ENCODE measurements at regions not wholly inside any gene's neighbourhood (a gene's known extent, or its start where the extent isn't known, plus 50 kb on each side); places are given as distances from the start of the nearest gene placed in this dataset.

GRCh38 chr11:82601711-82602110 is 132.0 kb downstream of the FAM181B start:
- in situ Hi-C loops (cut with HindIII; ENCODE audit: low sequenced_read_pairs): no loop called here
- DNase-seq (ENCODE audit: low read depth, low spot score): no peak

GRCh38 chr11:82599836-82600235 is 133.8 kb downstream of the FAM181B start:
- H3K4me3 ChIP-seq (ENCODE audit: low read depth, low read length): no peak overlapping the region
- in situ Hi-C loops (cut with HindIII; ENCODE audit: low sequenced_read_pairs): no loop called here
- no peak for TF ChIP-seq CTCF (IDR thresholded peaks at IDR 0.05; ENCODE audit: low read depth, low read length)
- no peak for DNase-seq (ENCODE audit: low read depth, low spot score)

More at GRCh38 chr11:82601711-82602110, 132.0 kb downstream of the FAM181B start:
- H3K4me3 ChIP-seq (ENCODE audit: low read depth, low read length): no peak overlapping the region
- TF ChIP-seq CTCF (IDR thresholded peaks at IDR 0.05; ENCODE audit: low read depth, low read length): no peak

GRCh38 chr11:82586581-82586980 is 147.1 kb downstream of the FAM181B start:
- TF ChIP-seq CTCF (IDR thresholded peaks at IDR 0.05; ENCODE audit: low read depth, low read length): no peak
- H3K4me3 ChIP-seq (ENCODE audit: low read depth, low read length): no peak overlapping the region
- in situ Hi-C loops (cut with HindIII; ENCODE audit: low sequenced_read_pairs): no loop called here
- no peak for DNase-seq (ENCODE audit: low read depth, low spot score)

- in situ Hi-C loops (cut with HindIII; ENCODE audit: low sequenced_read_pairs): no loop called here
- H3K4me3 ChIP-seq (ENCODE audit: low read depth, low read length): no peak overlapping the region
- TF ChIP-seq CTCF (IDR thresholded peaks at IDR 0.05; ENCODE audit: low read depth, low read length): no peak
- no peak for DNase-seq (ENCODE audit: low read depth, low spot score)
These were observed 156.4 kb downstream of the FAM181B start for GRCh38 chr11:82577246-82577645.

- no peak overlapping the region for H3K4me3 ChIP-seq (ENCODE audit: low read depth, low read length)
- no peak for TF ChIP-seq CTCF (IDR thresholded peaks at IDR 0.05; ENCODE audit: low read depth, low read length)
- DNase-seq (ENCODE audit: low read depth, low spot score): no peak
- in situ Hi-C loops (cut with HindIII; ENCODE audit: low sequenced_read_pairs): no loop called here
These were observed 172.8 kb downstream of the FAM181B start for GRCh38 chr11:82560836-82561235.

- TF ChIP-seq CTCF (IDR thresholded peaks at IDR 0.05; ENCODE audit: low read depth, low read length): no peak
- DNase-seq (ENCODE audit: low read depth, low spot score): no peak
- H3K4me3 ChIP-seq (ENCODE audit: low read depth, low read length): no peak overlapping the region
- in situ Hi-C loops (cut with HindIII; ENCODE audit: low sequenced_read_pairs): no loop called here
These were observed 174.1 kb downstream of the FAM181B start for GRCh38 chr11:82559609-82560008.

GRCh38 chr11:82557274-82557673 is 176.4 kb downstream of the FAM181B start:
- no peak for TF ChIP-seq CTCF (IDR thresholded peaks at IDR 0.05; ENCODE audit: low read depth, low read length)
- no peak for DNase-seq (ENCODE audit: low read depth, low spot score)
- H3K4me3 ChIP-seq (ENCODE audit: low read depth, low read length): no peak overlapping the region
- in situ Hi-C loops (cut with HindIII; ENCODE audit: low sequenced_read_pairs): no loop called here
